ENCODE measurements at regions not wholly inside any gene's neighbourhood (a gene's known extent, or its start where the extent isn't known, plus 50 kb on each side); places are given as distances from the start of the nearest gene placed in this dataset.
"Not testable (repeated sequence)": the region's sequence is repeated elsewhere in the genome, so short reads cannot be mapped to it uniquely, and the experiment has no call there.

GRCh38 chr12:102297412-102297811 is 99.8 kb upstream of the PMCH start:
- no peak for DNase-seq

- no peak for DNase-seq
These were observed 96.9 kb upstream of the PMCH start for GRCh38 chr12:102294568-102294967.

GRCh38 chr12:102291498-102292440 is 94.1 kb upstream of the PMCH start:
- not testable (repeated sequence) for DNase-seq

GRCh38 chr12:102289702-102290101 is 92.1 kb upstream of the PMCH start:
- DNase-seq: not testable (repeated sequence)

- DNase-seq: no peak
These were observed 83.6 kb upstream of the PMCH start for GRCh38 chr12:102281231-102281630.

GRCh38 chr12:102255687-102256086 is 58.1 kb upstream of the PMCH start:
- not testable (repeated sequence) for DNase-seq

GRCh38 chr12:102251005-102251404 is 53.4 kb upstream of the PMCH start:
- DNase-seq: not testable (repeated sequence)

GRCh38 chr12:102249079-102249841 is 51.6 kb upstream of the PMCH start:
- no peak for DNase-seq
